ENCODE measurements at regions not wholly inside any gene's neighbourhood (a gene's known extent, or its start where the extent isn't known, plus 50 kb on each side); places are given as distances from the start of the nearest gene placed in this dataset.

GRCh38 chr16:60712144-60712543 is 1324.1 kb downstream of the CDH8 start:
- TF ChIP-seq ZNF282 (IDR thresholded peaks at IDR 0.05; ENCODE audit: partially characterized antibody): no peak
- no peak for TF ChIP-seq ZBTB14 (CRISPR knock-in tag; IDR thresholded peaks at IDR 0.05)
- no peak for TF ChIP-seq MXI1 (IDR thresholded peaks at IDR 0.05; ENCODE audit: borderline replicate concordance, low read depth, low read length)
- TF ChIP-seq ZNF740 (CRISPR knock-in tag; IDR thresholded peaks at IDR 0.05): no peak
- TF ChIP-seq CTCF (CRISPR knock-in tag; IDR thresholded peaks at IDR 0.05): no peak
- TF ChIP-seq CREB1 (IDR thresholded peaks at IDR 0.05): no peak
- no peak for TF ChIP-seq CREB1 (CRISPR knock-in tag; IDR thresholded peaks at IDR 0.05)
- no peak for TF ChIP-seq ZNF766 (CRISPR knock-in tag; IDR thresholded peaks at IDR 0.05; ENCODE audit: borderline replicate concordance)
- TF ChIP-seq MTA1 (CRISPR knock-in tag; IDR thresholded peaks at IDR 0.05; ENCODE audit: borderline replicate concordance): no peak
- no peak for TF ChIP-seq ZNF138 (CRISPR knock-in tag; IDR thresholded peaks at IDR 0.05; ENCODE audit: low read depth)
- TF ChIP-seq, protein P1, sequence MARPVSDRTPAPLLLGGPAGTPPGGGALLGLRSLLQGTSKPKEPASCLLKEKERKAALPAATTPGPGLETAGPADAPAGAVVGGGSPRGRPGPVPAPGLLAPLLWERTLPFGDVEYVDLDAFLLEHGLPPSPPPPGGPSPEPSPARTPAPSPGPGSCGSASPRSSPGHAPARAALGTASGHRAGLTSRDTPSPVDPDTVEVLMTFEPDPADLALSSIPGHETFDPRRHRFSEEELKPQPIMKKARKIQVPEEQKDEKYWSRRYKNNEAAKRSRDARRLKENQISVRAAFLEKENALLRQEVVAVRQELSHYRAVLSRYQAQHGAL (CRISPR knock-in tag; IDR thresholded peaks at IDR 0.05; ENCODE audit: not compliant biosample characterization): no peak
- TF ChIP-seq PRPF4 (IDR thresholded peaks at IDR 0.05; ENCODE audit: low read depth, low read length, poor library complexity, severe bottlenecking): no peak
- TF ChIP-seq JUNB (CRISPR knock-in tag; IDR thresholded peaks at IDR 0.05; ENCODE audit: borderline replicate concordance): no peak
- no peak for TF ChIP-seq MEF2D (CRISPR knock-in tag; IDR thresholded peaks at IDR 0.05)
- no peak for TF ChIP-seq TCF12 (IDR thresholded peaks at IDR 0.05)
- no peak for TF ChIP-seq TCF12 (CRISPR knock-in tag; IDR thresholded peaks at IDR 0.05)

All from HepG2 (cell line).